T-helper 2 cell treated with Interferon-gamma antibody and Interleukin-4, amounts not matched to agents 5 μg/mL and 100 μg/mL, for 36 hours (primary cell): ENCODE measurements at regions not wholly inside any gene's neighbourhood (a gene's known extent, or its start where the extent isn't known, plus 50 kb on each side); places are given as distances from the start of the nearest gene placed in this dataset.
"Not testable (repeated sequence)": the region's sequence is repeated elsewhere in the genome, so short reads cannot be mapped to it uniquely, and the experiment has no call there.

Experiments
- DNase-seq: peaks from one replicate; pipeline ENCODE4 v3.0.0; 2021; ENCODE audit warnings: low spot score
- H3K27ac Mint-ChIP-seq: one replicate; pipeline ENCODE4 v1.8.0; 2021; ENCODE audit warnings: mild to moderate bottlenecking, mixed read lengths
- H3K27me3 Mint-ChIP-seq: one replicate; pipeline ENCODE4 v1.8.0; 2021; ENCODE audit warnings: low read depth, mixed read lengths
- H3K36me3 Mint-ChIP-seq: one replicate; pipeline ENCODE4 v1.8.0; 2021; ENCODE audit warnings: low read depth, mixed read lengths
- H3K4me1 Mint-ChIP-seq: one replicate; pipeline ENCODE4 v1.8.0; 2021; ENCODE audit warnings: low read depth, mixed read lengths
- H3K4me3 Mint-ChIP-seq: one replicate; pipeline ENCODE4 v1.8.0; 2022; ENCODE audit warnings: mild to moderate bottlenecking, moderate library complexity, mixed read lengths
- H3K9me3 Mint-ChIP-seq: one replicate; pipeline ENCODE4 v1.8.0; 2021; ENCODE audit warnings: mixed read lengths

- Mint-ChIP-seq H3K9me3 (no peaks in the 10 kb centered on the region), H3K4me1 (no peaks in the 10 kb centered on the region), H3K27me3 (no peaks in the 10 kb centered on the region), H3K36me3 (no peaks in the 10 kb centered on the region), H3K27ac (no peak overlapping the region), H3K4me3 (no peak overlapping the region)
- DNase-seq: no peak
These were observed 182.9 kb downstream of the COX18 start for GRCh38 chr4:72886602-72887001.

GRCh38 chr4:72884225-72884624 lies 185.3 kb downstream of the COX18 start:
- not testable (repeated sequence) for H3K4me3 Mint-ChIP-seq, H3K4me1 Mint-ChIP-seq, H3K9me3 Mint-ChIP-seq, H3K27me3 Mint-ChIP-seq, H3K27ac Mint-ChIP-seq, H3K36me3 Mint-ChIP-seq, DNase-seq

- no peaks in the 10 kb centered on the region for H3K27me3 Mint-ChIP-seq
- DNase-seq: no peak
- H3K36me3 Mint-ChIP-seq: no peaks in the 10 kb centered on the region
- no peaks in the 10 kb centered on the region for H3K9me3 Mint-ChIP-seq
- no peak overlapping the region for H3K4me3 Mint-ChIP-seq
- no peak overlapping the region for H3K27ac Mint-ChIP-seq
- no peaks in the 10 kb centered on the region for H3K4me1 Mint-ChIP-seq
These were observed 192.6 kb downstream of the COX18 start for GRCh38 chr4:72876946-72877345.

- H3K27ac Mint-ChIP-seq: no peak overlapping the region
- no peak for DNase-seq
- no peaks in the 10 kb centered on the region for H3K4me1 Mint-ChIP-seq
- H3K36me3 Mint-ChIP-seq: no peaks in the 10 kb centered on the region
- H3K4me3 Mint-ChIP-seq: no peak overlapping the region
- H3K9me3 Mint-ChIP-seq: no peaks in the 10 kb centered on the region
- H3K27me3 Mint-ChIP-seq: no peaks in the 10 kb centered on the region
These were observed 194.0 kb downstream of the COX18 start for GRCh38 chr4:72875545-72875944.

- Mint-ChIP-seq H3K9me3 (no peaks in the 10 kb centered on the region), H3K27ac (no peak overlapping the region), H3K36me3 (no peaks in the 10 kb centered on the region), H3K27me3 (no peaks in the 10 kb centered on the region), H3K4me1 (no peaks in the 10 kb centered on the region), H3K4me3 (no peak overlapping the region)
- DNase-seq: no peak
These were observed 194.4 kb downstream of the COX18 start for GRCh38 chr4:72875138-72875537.

- Mint-ChIP-seq H3K4me3 (no peak overlapping the region), H3K36me3 (no peaks in the 10 kb centered on the region), H3K27ac (no peak overlapping the region), H3K4me1 (no peaks in the 10 kb centered on the region), H3K27me3 (no peaks in the 10 kb centered on the region), H3K9me3 (no peaks in the 10 kb centered on the region)
- no peak for DNase-seq
These were observed 204.6 kb downstream of the COX18 start for GRCh38 chr4:72864898-72865297.

GRCh38 chr4:72864277-72864676 lies 205.2 kb downstream of the COX18 start:
- H3K27me3 Mint-ChIP-seq, H3K4me3 Mint-ChIP-seq, H3K27ac Mint-ChIP-seq, DNase-seq, H3K9me3 Mint-ChIP-seq, H3K4me1 Mint-ChIP-seq, H3K36me3 Mint-ChIP-seq: not testable (repeated sequence)

- Mint-ChIP-seq H3K36me3 (no peaks in the 10 kb centered on the region), H3K27me3 (no peaks in the 10 kb centered on the region), H3K4me3 (no peak overlapping the region), H3K27ac (no peak overlapping the region), H3K9me3 (no peaks in the 10 kb centered on the region), H3K4me1 (no peaks in the 10 kb centered on the region)
- no peak for DNase-seq
These were observed 208.8 kb downstream of the COX18 start for GRCh38 chr4:72860766-72861165.

- Mint-ChIP-seq H3K27ac (no peak overlapping the region), H3K36me3 (no peaks in the 10 kb centered on the region), H3K4me1 (no peaks in the 10 kb centered on the region), H3K4me3 (no peak overlapping the region), H3K27me3 (no peaks in the 10 kb centered on the region), H3K9me3 (no peaks in the 10 kb centered on the region)
- DNase-seq: no peak
These were observed 211.2 kb downstream of the COX18 start for GRCh38 chr4:72858328-72858727.

- H3K9me3 Mint-ChIP-seq: no peaks in the 10 kb centered on the region
- H3K4me1 Mint-ChIP-seq: no peaks in the 10 kb centered on the region
- no peaks in the 10 kb centered on the region for H3K36me3 Mint-ChIP-seq
- no peak overlapping the region for H3K27ac Mint-ChIP-seq
- DNase-seq: no peak
- no peak overlapping the region for H3K4me3 Mint-ChIP-seq
- no peaks in the 10 kb centered on the region for H3K27me3 Mint-ChIP-seq
These were observed 211.7 kb downstream of the COX18 start for GRCh38 chr4:72857787-72858186.

GRCh38 chr4:72857216-72857615 lies 212.3 kb downstream of the COX18 start:
- Mint-ChIP-seq H3K4me1 (no peaks in the 10 kb centered on the region), H3K36me3 (no peaks in the 10 kb centered on the region), H3K27me3 (no peaks in the 10 kb centered on the region), H3K27ac (no peak overlapping the region), H3K9me3 (no peaks in the 10 kb centered on the region), H3K4me3 (no peak overlapping the region)
- no peak for DNase-seq

- Mint-ChIP-seq H3K4me1 (no peaks in the 10 kb centered on the region), H3K27me3 (no peaks in the 10 kb centered on the region), H3K4me3 (no peak overlapping the region), H3K27ac (no peak overlapping the region), H3K9me3 (no peaks in the 10 kb centered on the region), H3K36me3 (no peaks in the 10 kb centered on the region)
- no peak for DNase-seq
These were observed 223.0 kb downstream of the COX18 start for GRCh38 chr4:72846280-72847111.

- H3K4me1 Mint-ChIP-seq: no peaks in the 10 kb centered on the region
- H3K27me3 Mint-ChIP-seq: no peaks in the 10 kb centered on the region
- DNase-seq: no peak
- H3K9me3 Mint-ChIP-seq: no peaks in the 10 kb centered on the region
- H3K27ac Mint-ChIP-seq: no peak overlapping the region
- H3K4me3 Mint-ChIP-seq: no peak overlapping the region
- H3K36me3 Mint-ChIP-seq: no peaks in the 10 kb centered on the region
These were observed 226.1 kb downstream of the COX18 start for GRCh38 chr4:72843466-72843865.

GRCh38 chr4:72842323-72842722 lies 227.2 kb downstream of the COX18 start:
- no peak overlapping the region for H3K27ac Mint-ChIP-seq
- no peaks in the 10 kb centered on the region for H3K4me1 Mint-ChIP-seq
- DNase-seq: no peak
- H3K9me3 Mint-ChIP-seq: no peaks in the 10 kb centered on the region
- H3K27me3 Mint-ChIP-seq: no peaks in the 10 kb centered on the region
- no peaks in the 10 kb centered on the region for H3K36me3 Mint-ChIP-seq
- H3K4me3 Mint-ChIP-seq: no peak overlapping the region

GRCh38 chr4:72840166-72840565 lies 229.3 kb downstream of the COX18 start:
- H3K36me3 Mint-ChIP-seq, H3K4me3 Mint-ChIP-seq, H3K27ac Mint-ChIP-seq, H3K27me3 Mint-ChIP-seq, H3K9me3 Mint-ChIP-seq, H3K4me1 Mint-ChIP-seq, DNase-seq: not testable (repeated sequence)
